ENCODE measurements at regions not wholly inside any gene's neighbourhood (a gene's known extent, or its start where the extent isn't known, plus 50 kb on each side); places are given as distances from the start of the nearest gene placed in this dataset.

DNA sequence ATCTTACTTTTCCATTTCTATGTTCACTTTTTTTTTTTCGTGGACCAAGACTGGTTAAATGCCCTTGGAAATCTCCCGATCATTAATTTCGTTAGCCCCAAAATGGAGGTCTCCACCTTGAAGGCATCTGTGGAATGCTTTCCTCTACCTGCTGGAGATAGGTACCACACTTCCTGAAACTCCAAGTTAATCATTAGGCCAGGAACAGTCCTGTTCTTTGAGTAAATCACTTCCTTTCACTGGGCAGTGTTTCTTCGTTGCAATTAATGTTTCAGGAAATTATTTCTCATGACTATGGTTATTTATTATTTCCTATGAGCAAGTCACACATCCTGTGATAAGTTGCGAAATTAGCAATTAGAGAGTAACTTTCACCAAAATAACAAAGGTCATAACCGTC is 225.2 kb upstream of the LYPLAL1 start:
- H3K36me3 ChIP-seq, result no peaks in the 10 kb centered on the region
- no peaks in the 10 kb centered on the region for H3K9me3 ChIP-seq (ENCODE audit: severe bottlenecking)
- no peaks in the 10 kb centered on the region for H3K27me3 ChIP-seq (ENCODE audit: insufficient read depth, low read depth, severe bottlenecking)
- H3K4me3 ChIP-seq (ENCODE audit: low read depth, low read length), result no peak overlapping the region
- no peak for TF ChIP-seq CTCF (IDR thresholded peaks at IDR 0.05; ENCODE audit: low read depth, low read length)
- no peak for DNase-seq
- H3K27ac ChIP-seq, result no peak overlapping the region

DNA sequence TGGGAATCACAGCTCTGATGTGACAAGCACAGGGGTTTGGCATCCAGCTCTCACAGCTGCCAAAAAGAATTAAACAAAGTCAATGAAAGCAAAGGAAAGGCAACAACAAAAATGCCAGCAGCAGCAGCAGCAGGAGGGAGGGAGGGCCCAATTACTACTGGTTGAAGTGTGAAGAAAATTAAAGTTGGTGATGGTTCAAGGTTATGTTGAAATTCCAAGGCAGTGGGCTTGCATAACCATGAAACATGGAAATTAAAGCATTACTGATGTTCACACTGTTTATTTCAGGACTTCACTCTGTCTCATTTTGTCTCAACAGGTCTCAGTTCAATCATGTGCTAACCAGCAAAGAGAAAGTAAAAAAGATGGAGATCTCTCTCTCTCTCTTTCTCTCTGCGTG is 220.3 kb upstream of the LYPLAL1 start:
- no peak overlapping the region for H3K27ac ChIP-seq
- H3K4me3 ChIP-seq (ENCODE audit: low read depth, low read length), result no peak overlapping the region
- no peak for DNase-seq
- H3K9me3 ChIP-seq (ENCODE audit: severe bottlenecking), result no peaks in the 10 kb centered on the region
- H3K36me3 ChIP-seq, result no peaks in the 10 kb centered on the region
- no peaks in the 10 kb centered on the region for H3K27me3 ChIP-seq (ENCODE audit: insufficient read depth, low read depth, severe bottlenecking)
- no peak for TF ChIP-seq CTCF (IDR thresholded peaks at IDR 0.05; ENCODE audit: low read depth, low read length)

GRCh38 chr1:218957971-218958370 is 215.7 kb upstream of the LYPLAL1 start:
- Histone ChIP-seq H3K36me3 (no peaks in the 10 kb centered on the region), H3K4me3 (ENCODE audit: low read depth, low read length) (no peak overlapping the region), H3K9me3 (ENCODE audit: severe bottlenecking) (no peaks in the 10 kb centered on the region), H3K27ac (no peak overlapping the region), H3K27me3 (ENCODE audit: insufficient read depth, low read depth, severe bottlenecking) (no peaks in the 10 kb centered on the region)
- TF ChIP-seq CTCF (IDR thresholded peaks at IDR 0.05; ENCODE audit: low read depth, low read length), result no peak
- DNase-seq, result no peak

DNA sequence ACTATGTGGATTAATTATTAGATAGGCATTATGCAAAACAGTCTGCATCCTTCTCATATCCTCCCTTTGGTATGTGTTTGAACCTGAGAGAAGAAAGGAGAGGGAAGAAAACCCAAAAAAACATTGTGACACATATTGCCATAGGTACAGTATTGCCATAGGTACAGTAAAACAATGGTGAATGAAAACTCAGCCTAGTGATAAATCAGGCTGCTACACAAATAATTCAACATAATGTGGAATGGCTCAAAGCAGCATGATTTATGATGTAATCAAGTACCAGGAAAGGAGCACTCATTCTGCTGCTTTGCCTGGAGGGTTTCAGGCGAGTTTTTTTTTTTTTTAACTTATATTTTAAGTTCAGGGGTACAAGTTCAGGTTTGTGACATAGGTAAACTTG is 213.9 kb upstream of the LYPLAL1 start:
- Histone ChIP-seq H3K36me3 (no peaks in the 10 kb centered on the region), H3K4me3 (ENCODE audit: low read depth, low read length) (no peak overlapping the region), H3K9me3 (ENCODE audit: severe bottlenecking) (no peaks in the 10 kb centered on the region), H3K27me3 (ENCODE audit: insufficient read depth, low read depth, severe bottlenecking) (no peaks in the 10 kb centered on the region), H3K27ac (no peak overlapping the region)
- TF ChIP-seq CTCF (IDR thresholded peaks at IDR 0.05; ENCODE audit: low read depth, low read length), result no peak
- no peak for DNase-seq

DNA sequence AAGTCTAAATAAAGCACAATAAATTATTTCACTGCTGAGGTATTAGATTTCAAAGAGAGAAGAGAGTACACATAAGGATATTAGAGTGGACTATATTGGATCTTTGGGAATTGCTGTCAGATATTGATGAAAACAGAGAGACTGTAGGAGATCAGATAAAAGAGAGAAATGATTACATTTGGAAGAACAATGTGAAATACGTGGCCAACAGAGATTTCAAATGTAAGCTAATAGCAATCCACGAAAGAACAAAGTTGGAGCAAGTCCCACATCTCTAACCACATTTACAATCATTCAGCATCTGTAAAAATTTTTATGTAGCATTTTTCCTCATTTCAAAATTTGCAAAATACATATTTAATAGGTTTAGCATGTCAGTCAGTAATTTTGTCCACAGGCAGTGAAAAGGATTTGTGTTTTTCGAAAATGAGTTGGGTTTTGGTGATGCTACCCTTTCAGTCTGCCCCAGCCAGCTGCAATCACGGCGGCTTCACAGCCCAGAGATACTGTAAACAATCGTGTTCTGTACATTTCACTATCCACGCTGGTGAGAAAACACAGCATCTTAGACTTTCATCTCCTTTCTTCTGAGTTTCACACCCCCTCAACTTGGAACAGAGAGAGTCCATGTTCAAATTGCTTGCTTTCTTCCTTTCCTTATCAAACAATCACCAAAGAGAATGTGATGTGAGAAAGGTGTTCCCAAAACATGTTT is 209.1 kb upstream of the LYPLAL1 start:
- TF ChIP-seq CTCF (IDR thresholded peaks at IDR 0.05; ENCODE audit: low read depth, low read length), result no peak
- H3K4me3 ChIP-seq (ENCODE audit: low read depth, low read length), result no peak overlapping the region
- no peak overlapping the region for H3K27ac ChIP-seq
- no peak for DNase-seq
- H3K27me3 ChIP-seq (ENCODE audit: insufficient read depth, low read depth, severe bottlenecking), result no peaks in the 10 kb centered on the region
- H3K9me3 ChIP-seq (ENCODE audit: severe bottlenecking), result peaks cover 2% of the 10 kb centered on the region
- H3K36me3 ChIP-seq, result no peaks in the 10 kb centered on the region

- TF ChIP-seq CTCF (IDR thresholded peaks at IDR 0.05; ENCODE audit: low read depth, low read length), result no peak
- Histone ChIP-seq H3K4me3 (ENCODE audit: low read depth, low read length) (no peak overlapping the region), H3K36me3 (no peaks in the 10 kb centered on the region), H3K27me3 (ENCODE audit: insufficient read depth, low read depth, severe bottlenecking) (no peaks in the 10 kb centered on the region), H3K27ac (no peak overlapping the region), H3K9me3 (ENCODE audit: severe bottlenecking) (peaks cover 2% of the 10 kb centered on the region)
- DNase-seq, result no peak
Measured at GRCh38 chr1:218965821-218966220, 207.9 kb upstream of the LYPLAL1 start.
